ENCODE measurements at regions not wholly inside any gene's neighbourhood (a gene's known extent, or its start where the extent isn't known, plus 50 kb on each side); places are given as distances from the start of the nearest gene placed in this dataset.

- TF ChIP-seq, protein P1, sequence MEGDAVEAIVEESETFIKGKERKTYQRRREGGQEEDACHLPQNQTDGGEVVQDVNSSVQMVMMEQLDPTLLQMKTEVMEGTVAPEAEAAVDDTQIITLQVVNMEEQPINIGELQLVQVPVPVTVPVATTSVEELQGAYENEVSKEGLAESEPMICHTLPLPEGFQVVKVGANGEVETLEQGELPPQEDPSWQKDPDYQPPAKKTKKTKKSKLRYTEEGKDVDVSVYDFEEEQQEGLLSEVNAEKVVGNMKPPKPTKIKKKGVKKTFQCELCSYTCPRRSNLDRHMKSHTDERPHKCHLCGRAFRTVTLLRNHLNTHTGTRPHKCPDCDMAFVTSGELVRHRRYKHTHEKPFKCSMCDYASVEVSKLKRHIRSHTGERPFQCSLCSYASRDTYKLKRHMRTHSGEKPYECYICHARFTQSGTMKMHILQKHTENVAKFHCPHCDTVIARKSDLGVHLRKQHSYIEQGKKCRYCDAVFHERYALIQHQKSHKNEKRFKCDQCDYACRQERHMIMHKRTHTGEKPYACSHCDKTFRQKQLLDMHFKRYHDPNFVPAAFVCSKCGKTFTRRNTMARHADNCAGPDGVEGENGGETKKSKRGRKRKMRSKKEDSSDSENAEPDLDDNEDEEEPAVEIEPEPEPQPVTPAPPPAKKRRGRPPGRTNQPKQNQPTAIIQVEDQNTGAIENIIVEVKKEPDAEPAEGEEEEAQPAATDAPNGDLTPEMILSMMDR (IDR thresholded peaks at IDR 0.05) = no peak
- TF ChIP-seq ZFX (IDR thresholded peaks at IDR 0.05; ENCODE audit: borderline replicate concordance) = no peak
Measured at GRCh38 chr1:189616893-189617292, 860.8 kb downstream of the BRINP3 start.

Measured in 22Rv1 (cell line).